ENCODE measurements at regions not wholly inside any gene's neighbourhood (a gene's known extent, or its start where the extent isn't known, plus 50 kb on each side); places are given as distances from the start of the nearest gene placed in this dataset.

DNA sequence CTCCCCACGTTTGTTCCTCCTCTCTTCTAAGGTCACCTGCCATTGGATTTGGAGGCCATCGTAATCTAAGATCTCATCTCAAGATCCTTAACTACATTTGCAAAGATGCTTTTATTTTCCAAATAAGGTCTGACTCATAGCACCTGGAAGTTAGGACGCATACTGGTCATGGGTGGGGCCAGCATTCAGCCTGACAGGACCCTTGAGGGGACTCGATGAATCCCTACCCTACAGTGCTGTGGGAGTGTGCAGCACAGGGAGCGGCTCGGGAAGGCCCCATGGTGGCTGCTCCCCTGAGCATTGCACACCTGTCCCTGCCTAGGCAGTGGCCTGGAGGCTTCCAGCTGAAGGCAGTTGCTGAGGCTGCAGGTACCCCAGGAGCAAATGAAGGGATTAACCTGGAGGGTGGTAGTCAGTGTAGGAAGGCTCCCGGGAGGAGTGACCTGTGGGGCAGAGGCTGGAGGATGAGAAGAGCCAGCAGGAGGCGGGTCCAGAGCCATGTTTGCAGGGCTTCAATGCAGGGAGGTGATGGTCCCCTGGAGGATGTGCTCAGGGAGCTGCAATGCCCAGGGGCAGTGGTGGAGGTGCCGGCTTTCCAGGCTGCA lies 362.2 kb downstream of the CTTN start:
- Histone ChIP-seq H3K27me3 (ENCODE audit: control insufficient read depth, insufficient read depth, low read length) (no peaks in the 10 kb centered on the region), H3K9ac (ENCODE audit: low read length) (no peak overlapping the region), H3K36me3 (ENCODE audit: control insufficient read depth, insufficient read depth, low read length) (no peaks in the 10 kb centered on the region), H3K4me3 (ENCODE audit: low read length) (no peak overlapping the region), H3K27ac (ENCODE audit: low read depth, low read length) (no peak overlapping the region), H3K4me1 (ENCODE audit: control insufficient read depth, insufficient read depth, low read length) (no peaks in the 10 kb centered on the region)

DNA sequence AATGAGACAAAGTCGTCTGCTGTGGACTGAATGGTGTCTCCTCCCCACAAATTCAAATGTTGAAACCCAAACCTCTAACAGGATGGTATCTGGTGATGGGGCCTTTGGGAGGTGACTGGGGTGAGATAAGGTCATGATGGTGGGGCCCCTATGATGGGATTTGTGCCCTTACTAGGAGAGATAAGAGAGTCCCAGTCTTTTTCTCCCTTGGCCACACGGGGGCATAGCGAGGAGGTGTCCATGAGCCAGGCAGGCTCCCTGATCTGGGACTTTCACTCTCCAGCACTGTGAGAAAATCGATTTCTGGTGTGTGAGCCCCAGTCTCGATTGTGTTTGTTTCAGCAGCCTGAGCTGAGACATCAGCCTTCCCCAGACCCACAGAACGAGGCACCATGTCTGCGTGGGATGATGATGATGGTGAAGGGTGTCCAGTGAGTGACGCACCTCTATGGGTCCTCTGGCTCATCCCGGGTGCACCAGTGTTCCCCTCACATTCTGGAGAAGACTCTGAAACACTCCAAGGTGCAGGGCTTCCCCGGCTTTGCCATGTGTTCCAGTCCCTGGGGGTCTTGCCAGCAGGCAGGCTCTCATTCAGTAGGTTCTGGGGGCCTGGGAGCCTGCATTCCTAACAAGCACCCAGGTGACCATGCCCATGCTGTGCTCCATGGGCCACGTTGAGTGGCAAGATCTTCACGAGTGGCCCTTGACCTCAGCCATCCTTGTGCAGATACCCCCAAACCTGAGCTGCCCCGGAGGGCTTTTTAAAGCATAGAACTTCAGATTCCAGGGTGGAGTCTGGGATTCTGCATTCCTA lies 363.0 kb downstream of the CTTN start:
- Histone ChIP-seq H3K36me3 (ENCODE audit: control insufficient read depth, insufficient read depth, low read length) (no peaks in the 10 kb centered on the region), H3K27me3 (ENCODE audit: control insufficient read depth, insufficient read depth, low read length) (no peaks in the 10 kb centered on the region), H3K4me3 (ENCODE audit: low read length) (no peak overlapping the region), H3K9ac (ENCODE audit: low read length) (no peak overlapping the region), H3K27ac (ENCODE audit: low read depth, low read length) (no peak overlapping the region), H3K4me1 (ENCODE audit: control insufficient read depth, insufficient read depth, low read length) (no peaks in the 10 kb centered on the region)

DNA sequence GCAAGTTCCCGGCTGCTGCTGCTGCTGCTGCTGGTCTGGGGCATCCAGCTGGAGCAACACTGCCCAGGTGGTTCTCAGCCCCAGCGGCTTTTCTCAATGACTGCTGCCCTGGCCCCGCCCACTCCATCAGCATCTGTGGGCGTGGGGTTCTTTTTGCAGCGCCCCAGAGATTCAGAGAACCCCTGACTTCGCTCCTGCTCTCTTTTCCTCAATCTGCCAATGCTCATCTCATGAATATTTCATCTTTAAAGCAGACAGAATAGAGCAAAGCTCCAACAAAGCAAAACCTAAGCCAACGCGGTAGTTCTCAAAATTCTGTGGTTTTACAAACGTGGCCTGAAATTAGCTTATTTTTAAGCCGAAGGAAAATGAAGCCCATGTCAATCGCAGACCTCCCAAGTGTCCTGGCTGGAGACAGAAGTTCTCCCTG lies 363.6 kb downstream of the CTTN start:
- Histone ChIP-seq H3K9ac (ENCODE audit: low read length) (no peak overlapping the region), H3K4me1 (ENCODE audit: control insufficient read depth, insufficient read depth, low read length) (no peaks in the 10 kb centered on the region), H3K4me3 (ENCODE audit: low read length) (no peak overlapping the region), H3K36me3 (ENCODE audit: control insufficient read depth, insufficient read depth, low read length) (no peaks in the 10 kb centered on the region), H3K27ac (ENCODE audit: low read depth, low read length) (no peak overlapping the region), H3K27me3 (ENCODE audit: control insufficient read depth, insufficient read depth, low read length) (no peaks in the 10 kb centered on the region)

DNA sequence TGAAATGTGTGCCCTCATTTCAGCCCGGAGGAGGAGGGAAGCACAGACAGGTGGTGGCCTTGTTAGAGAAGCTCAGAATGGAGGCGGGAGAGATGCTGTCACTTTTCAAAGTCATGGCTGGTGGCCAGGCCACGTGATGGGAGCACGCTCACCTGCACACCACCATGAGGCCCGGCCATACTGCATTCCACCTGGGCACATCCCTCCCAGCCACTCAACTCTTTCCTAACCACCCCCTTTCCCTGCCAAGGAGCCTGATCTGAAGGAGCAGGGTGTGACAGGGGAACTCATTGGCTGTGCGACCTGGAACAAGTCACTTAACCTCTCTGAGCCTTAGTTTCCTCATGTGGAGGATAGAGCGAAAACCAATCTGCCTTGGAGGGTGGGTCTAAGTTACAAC lies 364.5 kb downstream of the CTTN start:
- H3K27me3 ChIP-seq (ENCODE audit: control insufficient read depth, insufficient read depth, low read length): no peaks in the 10 kb centered on the region
- no peaks in the 10 kb centered on the region for H3K4me1 ChIP-seq (ENCODE audit: control insufficient read depth, insufficient read depth, low read length)
- H3K4me3 ChIP-seq (ENCODE audit: low read length): no peak overlapping the region
- no peaks in the 10 kb centered on the region for H3K36me3 ChIP-seq (ENCODE audit: control insufficient read depth, insufficient read depth, low read length)
- H3K9ac ChIP-seq (ENCODE audit: low read length): no peak overlapping the region
- H3K27ac ChIP-seq (ENCODE audit: low read depth, low read length): no peak overlapping the region

DNA sequence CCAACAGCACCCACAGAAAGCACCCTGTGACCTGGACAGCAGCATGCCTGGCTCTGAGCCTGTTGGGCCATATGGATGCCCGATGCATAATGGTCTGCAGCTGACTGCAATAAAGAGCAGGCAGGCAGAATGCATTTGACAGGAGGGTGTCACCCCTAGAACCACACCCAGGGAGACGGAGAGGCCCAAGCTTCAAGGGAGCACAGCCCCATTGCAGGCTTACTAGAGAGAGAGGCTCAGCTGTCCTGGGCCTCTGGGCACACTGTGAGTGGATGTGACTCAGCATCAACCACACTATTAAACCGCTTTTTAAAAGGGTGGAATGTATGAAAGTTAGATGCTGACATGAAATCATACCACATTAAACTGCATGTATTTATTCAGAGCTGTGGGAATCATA lies 365.3 kb downstream of the CTTN start:
- no peak overlapping the region for H3K9ac ChIP-seq (ENCODE audit: low read length)
- H3K4me1 ChIP-seq (ENCODE audit: control insufficient read depth, insufficient read depth, low read length): no peaks in the 10 kb centered on the region
- no peak overlapping the region for H3K4me3 ChIP-seq (ENCODE audit: low read length)
- H3K27ac ChIP-seq (ENCODE audit: low read depth, low read length): no peak overlapping the region
- no peaks in the 10 kb centered on the region for H3K27me3 ChIP-seq (ENCODE audit: control insufficient read depth, insufficient read depth, low read length)
- no peaks in the 10 kb centered on the region for H3K36me3 ChIP-seq (ENCODE audit: control insufficient read depth, insufficient read depth, low read length)

DNA sequence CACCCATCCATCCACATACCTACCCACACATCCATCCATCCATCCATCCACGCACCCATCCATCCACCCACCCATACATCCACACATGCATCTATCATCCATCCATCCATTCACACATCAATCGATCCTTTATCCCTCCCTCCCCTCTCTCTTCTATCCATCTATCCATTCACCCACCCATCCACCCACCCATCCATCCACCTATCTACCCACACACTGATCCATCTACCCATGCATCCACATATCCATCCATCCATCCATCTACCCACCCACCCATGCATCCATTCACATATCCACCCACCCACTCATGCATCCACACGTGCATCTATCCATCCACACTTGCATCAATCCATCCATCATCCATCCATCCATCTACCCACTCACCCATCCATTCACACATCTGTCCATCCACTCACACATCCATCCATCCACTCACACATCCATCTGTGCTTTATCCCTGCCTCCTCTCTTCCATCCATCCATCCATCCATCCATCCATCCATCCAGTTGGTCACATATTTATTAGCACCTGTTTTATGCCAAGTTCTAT lies 366.1 kb downstream of the CTTN start:
- Histone ChIP-seq H3K27ac (ENCODE audit: low read depth, low read length) (no peak overlapping the region), H3K4me3 (ENCODE audit: low read length) (no peak overlapping the region), H3K4me1 (ENCODE audit: control insufficient read depth, insufficient read depth, low read length) (no peaks in the 10 kb centered on the region), H3K9ac (ENCODE audit: low read length) (no peak overlapping the region), H3K27me3 (ENCODE audit: control insufficient read depth, insufficient read depth, low read length) (no peaks in the 10 kb centered on the region), H3K36me3 (ENCODE audit: control insufficient read depth, insufficient read depth, low read length) (no peaks in the 10 kb centered on the region)

DNA sequence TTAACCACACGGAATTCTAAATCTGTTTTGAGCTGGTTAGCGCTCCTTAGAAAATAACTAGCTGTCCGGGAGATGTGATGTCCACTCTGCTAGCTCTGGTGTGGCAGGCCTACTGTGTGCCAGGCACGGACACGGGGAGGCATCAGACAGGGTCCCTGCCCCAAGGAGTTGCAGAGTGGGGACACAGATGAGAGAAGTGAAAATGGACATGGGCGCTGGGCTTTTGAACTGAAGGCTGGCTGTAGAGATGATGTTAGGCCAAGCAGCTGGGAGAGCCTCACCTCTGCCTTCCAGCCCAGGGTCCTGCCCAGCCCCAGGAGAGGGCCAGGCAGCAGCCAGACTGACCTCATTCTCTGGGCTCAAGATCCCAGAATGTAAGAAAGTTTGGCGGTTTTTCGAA lies 368.6 kb downstream of the CTTN start:
- H3K4me3 ChIP-seq (ENCODE audit: low read length): no peak overlapping the region
- no peaks in the 10 kb centered on the region for H3K27me3 ChIP-seq (ENCODE audit: control insufficient read depth, insufficient read depth, low read length)
- no peaks in the 10 kb centered on the region for H3K36me3 ChIP-seq (ENCODE audit: control insufficient read depth, insufficient read depth, low read length)
- no peaks in the 10 kb centered on the region for H3K4me1 ChIP-seq (ENCODE audit: control insufficient read depth, insufficient read depth, low read length)
- H3K27ac ChIP-seq (ENCODE audit: low read depth, low read length): no peak overlapping the region
- H3K9ac ChIP-seq (ENCODE audit: low read length): no peak overlapping the region

DNA sequence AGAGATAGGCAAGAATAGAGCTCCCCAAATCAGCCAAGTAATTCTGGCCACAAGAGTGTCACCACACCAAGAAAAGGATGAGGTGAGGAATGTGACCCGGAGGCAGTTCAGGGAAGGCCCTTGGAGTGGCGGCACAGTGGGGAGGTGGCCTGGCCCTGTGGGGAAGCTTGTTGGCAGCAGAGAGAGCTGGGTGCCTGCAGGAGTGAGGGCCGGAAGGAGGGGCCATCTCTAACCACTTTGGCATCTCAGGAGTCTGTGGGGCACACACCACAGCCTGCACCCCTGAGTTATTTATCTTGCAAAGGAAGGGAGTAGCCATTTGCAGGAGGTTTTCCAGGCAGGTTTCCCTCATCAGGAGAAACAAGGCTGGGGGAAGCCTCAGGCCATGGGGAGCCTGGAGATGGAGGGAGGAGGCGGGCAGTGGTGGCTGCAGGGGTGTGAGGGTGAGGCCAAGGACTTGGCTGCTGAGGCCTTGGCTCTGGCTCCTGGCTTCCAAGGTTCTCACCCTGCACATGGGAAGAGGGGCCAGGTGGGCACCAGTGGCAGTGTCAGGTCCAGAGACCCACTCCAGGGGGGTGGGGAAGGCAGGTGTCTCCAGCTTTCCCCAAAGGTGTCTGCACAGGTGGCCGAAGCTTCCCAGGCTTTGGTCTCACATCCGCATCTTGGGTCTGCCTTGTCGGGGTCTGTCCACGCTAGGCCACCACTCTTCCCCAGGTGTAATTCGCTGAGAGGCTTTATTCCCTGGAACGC lies 370.2 kb downstream of the CTTN start:
- no peak overlapping the region for H3K27ac ChIP-seq (ENCODE audit: low read depth, low read length)
- no peaks in the 10 kb centered on the region for H3K27me3 ChIP-seq (ENCODE audit: control insufficient read depth, insufficient read depth, low read length)
- no peak overlapping the region for H3K4me3 ChIP-seq (ENCODE audit: low read length)
- no peaks in the 10 kb centered on the region for H3K36me3 ChIP-seq (ENCODE audit: control insufficient read depth, insufficient read depth, low read length)
- no peaks in the 10 kb centered on the region for H3K4me1 ChIP-seq (ENCODE audit: control insufficient read depth, insufficient read depth, low read length)
- H3K9ac ChIP-seq (ENCODE audit: low read length): no peak overlapping the region

DNA sequence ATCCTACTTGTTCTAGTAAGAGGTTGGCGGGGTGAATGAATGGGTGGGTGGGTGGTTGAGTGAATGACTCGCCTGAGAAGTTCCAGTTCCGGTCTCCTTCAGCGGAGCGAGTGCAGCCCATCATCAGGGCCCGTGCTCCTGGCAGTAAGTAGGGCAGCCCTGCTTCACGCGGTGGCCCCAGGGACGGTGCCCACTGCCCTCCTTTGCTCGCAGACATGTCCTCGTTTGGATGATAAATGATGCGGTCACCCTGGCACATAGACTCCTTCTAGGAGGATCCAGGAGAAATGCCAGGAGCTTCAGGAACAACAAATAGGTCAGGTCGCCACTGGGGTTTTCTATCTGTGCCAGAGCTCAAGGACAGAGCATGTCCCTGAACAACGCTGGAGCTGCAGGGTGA lies 370.8 kb downstream of the CTTN start:
- Histone ChIP-seq H3K36me3 (ENCODE audit: control insufficient read depth, insufficient read depth, low read length) (no peaks in the 10 kb centered on the region), H3K27ac (ENCODE audit: low read depth, low read length) (no peak overlapping the region), H3K27me3 (ENCODE audit: control insufficient read depth, insufficient read depth, low read length) (no peaks in the 10 kb centered on the region), H3K4me1 (ENCODE audit: control insufficient read depth, insufficient read depth, low read length) (no peaks in the 10 kb centered on the region), H3K4me3 (ENCODE audit: low read length) (no peak overlapping the region), H3K9ac (ENCODE audit: low read length) (no peak overlapping the region)

DNA sequence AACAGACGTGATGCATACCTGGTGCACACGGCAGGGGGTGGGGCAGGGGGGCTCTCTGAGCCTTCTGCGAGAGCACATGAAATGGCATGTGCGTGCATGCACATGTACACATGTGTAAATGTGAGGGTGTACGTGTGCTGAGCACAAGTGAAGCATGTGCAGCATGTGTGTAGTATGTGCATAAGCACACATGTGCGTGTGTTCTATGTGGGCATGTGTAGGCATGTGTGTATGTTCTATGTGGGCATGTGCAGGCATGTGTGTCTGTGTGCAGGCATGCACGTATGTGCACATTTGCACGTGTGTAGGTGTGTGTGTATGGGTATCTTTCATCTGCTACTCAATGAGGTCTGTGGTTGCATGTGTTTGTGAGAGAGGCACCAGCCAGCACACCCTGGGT lies 371.2 kb downstream of the CTTN start:
- no peak overlapping the region for H3K4me3 ChIP-seq (ENCODE audit: low read length)
- no peaks in the 10 kb centered on the region for H3K4me1 ChIP-seq (ENCODE audit: control insufficient read depth, insufficient read depth, low read length)
- H3K27me3 ChIP-seq (ENCODE audit: control insufficient read depth, insufficient read depth, low read length): no peaks in the 10 kb centered on the region
- H3K9ac ChIP-seq (ENCODE audit: low read length): no peak overlapping the region
- no peak overlapping the region for H3K27ac ChIP-seq (ENCODE audit: low read depth, low read length)
- H3K36me3 ChIP-seq (ENCODE audit: control insufficient read depth, insufficient read depth, low read length): no peaks in the 10 kb centered on the region

DNA sequence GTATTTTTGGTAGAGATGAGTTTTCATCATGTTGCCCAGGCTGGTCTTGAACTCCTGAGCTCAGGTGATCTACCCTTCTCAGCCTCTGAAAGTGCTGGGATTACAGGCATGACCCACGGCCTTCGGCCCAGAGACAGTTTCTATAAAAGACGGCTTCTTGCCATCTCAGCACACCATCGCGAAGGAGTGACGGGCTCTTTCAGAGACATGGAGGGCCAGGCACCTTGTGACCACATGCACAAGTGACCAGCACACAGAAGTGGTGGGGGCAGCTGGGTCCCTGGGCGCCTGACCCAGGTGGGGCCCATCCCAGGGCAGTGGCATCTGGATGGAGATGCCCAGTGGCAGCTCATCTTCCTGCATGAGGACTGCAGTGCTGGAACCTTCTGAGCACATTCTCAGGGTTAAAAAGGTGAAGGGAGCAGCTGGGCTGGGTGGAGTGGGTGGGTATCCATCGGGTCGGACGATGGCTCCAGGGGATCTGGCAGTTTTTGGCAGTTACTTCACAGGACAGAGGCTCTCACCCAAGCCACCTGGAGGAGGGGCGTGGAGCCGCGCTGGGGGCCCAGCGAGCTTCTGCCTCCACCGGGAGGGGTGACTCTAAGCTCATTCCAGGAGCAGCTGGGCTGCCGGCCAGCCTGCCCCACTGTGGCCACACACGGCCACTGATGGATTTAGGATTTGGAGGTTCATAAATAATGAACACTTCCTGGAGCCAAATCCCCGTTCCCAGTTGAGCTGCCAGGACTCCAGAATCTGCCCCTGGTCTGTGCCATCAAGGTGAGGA lies 373.0 kb downstream of the CTTN start:
- Histone ChIP-seq H3K9ac (ENCODE audit: low read length) (no peak overlapping the region), H3K36me3 (ENCODE audit: control insufficient read depth, insufficient read depth, low read length) (no peaks in the 10 kb centered on the region), H3K4me1 (ENCODE audit: control insufficient read depth, insufficient read depth, low read length) (no peaks in the 10 kb centered on the region), H3K27me3 (ENCODE audit: control insufficient read depth, insufficient read depth, low read length) (no peaks in the 10 kb centered on the region), H3K4me3 (ENCODE audit: low read length) (no peak overlapping the region), H3K27ac (ENCODE audit: low read depth, low read length) (no peak overlapping the region)

DNA sequence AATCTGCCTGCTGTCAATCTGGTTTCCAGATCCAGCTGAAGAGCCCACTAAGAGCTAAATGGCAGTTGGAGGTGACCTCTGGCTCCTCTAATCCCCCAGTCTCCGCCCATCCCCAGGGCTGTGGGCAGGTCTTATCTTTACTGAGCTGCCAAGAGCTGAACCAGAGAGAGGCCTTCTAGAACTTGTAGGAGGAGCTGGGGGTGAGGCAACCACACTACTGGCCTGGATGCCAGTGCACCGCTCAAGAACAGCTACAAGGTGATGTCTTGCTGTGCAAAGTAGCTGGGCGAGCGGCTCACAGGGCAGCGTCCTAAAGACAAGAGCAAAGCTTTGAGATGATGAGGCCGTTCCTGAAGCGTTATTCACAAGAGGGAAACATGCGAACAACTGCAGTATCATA lies 374.6 kb downstream of the CTTN start:
- H3K27me3 ChIP-seq (ENCODE audit: control insufficient read depth, insufficient read depth, low read length): no peaks in the 10 kb centered on the region
- H3K27ac ChIP-seq (ENCODE audit: low read depth, low read length): no peak overlapping the region
- no peak overlapping the region for H3K9ac ChIP-seq (ENCODE audit: low read length)
- H3K4me3 ChIP-seq (ENCODE audit: low read length): no peak overlapping the region
- H3K36me3 ChIP-seq (ENCODE audit: control insufficient read depth, insufficient read depth, low read length): no peaks in the 10 kb centered on the region
- no peaks in the 10 kb centered on the region for H3K4me1 ChIP-seq (ENCODE audit: control insufficient read depth, insufficient read depth, low read length)

Measured in rectal smooth muscle tissue (tissue), 1 donor.